ENCODE measurements at regions not wholly inside any gene's neighbourhood (a gene's known extent, or its start where the extent isn't known, plus 50 kb on each side); places are given as distances from the start of the nearest gene placed in this dataset.

DNA sequence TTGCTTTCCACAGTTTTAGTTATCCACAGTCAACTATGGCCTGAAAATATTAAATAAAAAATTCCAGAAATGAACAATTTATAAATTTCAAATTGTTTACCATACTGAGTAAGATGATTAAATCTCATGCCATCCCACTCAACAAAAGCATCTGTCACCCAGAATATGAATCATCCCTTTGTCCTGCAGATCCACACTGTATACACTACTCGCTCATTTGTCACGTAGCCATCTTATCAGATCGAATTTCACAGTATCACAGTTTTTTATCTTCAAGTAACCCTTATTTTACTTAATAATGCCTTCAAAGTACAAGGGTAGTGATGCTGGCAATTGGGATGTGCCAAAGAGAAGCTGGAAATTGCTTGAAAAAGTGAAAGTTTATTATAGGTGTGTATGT lies 291.8 kb upstream of the LRATD1 start:
- FAIRE-seq, result no peak
- intact Hi-C loops (cut with micrococcal nuclease; ENCODE audit: unreplicated experiment), result no loop called here
- H3K4me1 ChIP-seq (ENCODE audit: insufficient read depth, low read length), result no peaks in the 10 kb centered on the region
- H3K9ac ChIP-seq (ENCODE audit: insufficient read depth, low read depth, low read length), result no peak overlapping the region
- no peaks in the 10 kb centered on the region for H3K79me2 ChIP-seq (ENCODE audit: insufficient read depth, low read length)
- in situ Hi-C loops (cut with HindIII; ENCODE audit: extremely low pct_ligation_motif_present, low pct_unique_long_range_greater_than_20kb), result no loop called here
- H3K36me3 ChIP-seq (replicated peaks in 1 of 2; ENCODE audit: control insufficient read depth in 1 of 2, insufficient read depth in 2 of 2, low read length in 2 of 2), result no peaks in the 10 kb centered on the region
- H3K4me3 ChIP-seq (replicated peaks in 1 of 3; ENCODE audit: insufficient read depth in 1 of 3, low read depth in 2 of 3, low read length in 3 of 3), result no peak overlapping the region
- H3K4me2 ChIP-seq (ENCODE audit: low read depth, low read length), result no peak overlapping the region
- CTCF ChIA-PET (ENCODE audit: low intra/inter-chr PET ratio, low total read pairs), result no interaction called here
- ATAC-seq, result no peak
- no peak for TF ChIP-seq ZNF850 (CRISPR knock-in tag; conservative IDR thresholded peaks at IDR 0.05)
- TF ChIP-seq NFRKB (IDR thresholded peaks at IDR 0.05), result no peak
- TF ChIP-seq ZNF282 (IDR thresholded peaks at IDR 0.05; ENCODE audit: partially characterized antibody), result no peak
- no peak for TF ChIP-seq RBM22 (optimal IDR thresholded peaks at IDR 0.05; ENCODE audit: low read length)
- TF ChIP-seq, protein P1, sequence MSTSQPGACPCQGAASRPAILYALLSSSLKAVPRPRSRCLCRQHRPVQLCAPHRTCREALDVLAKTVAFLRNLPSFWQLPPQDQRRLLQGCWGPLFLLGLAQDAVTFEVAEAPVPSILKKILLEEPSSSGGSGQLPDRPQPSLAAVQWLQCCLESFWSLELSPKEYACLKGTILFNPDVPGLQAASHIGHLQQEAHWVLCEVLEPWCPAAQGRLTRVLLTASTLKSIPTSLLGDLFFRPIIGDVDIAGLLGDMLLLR (CRISPR knock-in tag; IDR thresholded peaks at IDR 0.05), result no peak
- TF ChIP-seq ZNF776 (CRISPR knock-in tag; IDR thresholded peaks at IDR 0.05), result no peak
- TF ChIP-seq BHLHE40 (IDR thresholded peaks at IDR 0.05; ENCODE audit: low read length), result no peak
- TF ChIP-seq ZNF879 (CRISPR knock-in tag; IDR thresholded peaks at IDR 0.05), result no peak
- TF ChIP-seq, protein P2, sequence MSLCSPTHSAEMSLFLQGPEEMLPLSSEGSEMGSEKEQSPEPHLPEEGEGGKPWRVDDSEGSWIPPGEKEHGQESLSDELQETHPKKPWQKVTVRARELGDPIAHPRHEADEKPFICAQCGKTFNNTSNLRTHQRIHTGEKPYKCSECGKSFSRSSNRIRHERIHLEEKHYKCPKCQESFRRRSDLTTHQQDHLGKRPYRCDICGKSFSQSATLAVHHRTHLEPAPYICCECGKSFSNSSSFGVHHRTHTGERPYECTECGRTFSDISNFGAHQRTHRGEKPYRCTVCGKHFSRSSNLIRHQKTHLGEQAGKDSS (CRISPR knock-in tag; IDR thresholded peaks at IDR 0.05; ENCODE audit: borderline replicate concordance, low read depth), result no peak
- TF ChIP-seq, protein P3, sequence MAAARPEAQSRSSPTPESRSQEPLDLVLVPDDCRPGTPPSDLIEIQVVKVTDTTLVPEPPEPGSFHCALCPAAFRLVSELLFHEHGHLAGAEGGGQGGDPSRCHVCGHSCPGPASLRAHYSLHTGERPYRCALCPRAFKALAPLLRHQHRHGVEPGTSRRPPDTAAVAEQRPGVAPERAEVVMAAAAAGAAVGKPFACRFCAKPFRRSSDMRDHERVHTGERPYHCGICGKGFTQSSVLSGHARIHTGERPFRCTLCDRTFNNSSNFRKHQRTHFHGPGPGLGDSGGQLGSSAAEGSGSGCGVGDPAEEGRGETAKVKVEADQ (CRISPR knock-in tag; IDR thresholded peaks at IDR 0.05; ENCODE audit: borderline replicate concordance), result no peak
- TF ChIP-seq NFYC (CRISPR knock-in tag; IDR thresholded peaks at IDR 0.05), result no peak
- TF ChIP-seq, protein P4, sequence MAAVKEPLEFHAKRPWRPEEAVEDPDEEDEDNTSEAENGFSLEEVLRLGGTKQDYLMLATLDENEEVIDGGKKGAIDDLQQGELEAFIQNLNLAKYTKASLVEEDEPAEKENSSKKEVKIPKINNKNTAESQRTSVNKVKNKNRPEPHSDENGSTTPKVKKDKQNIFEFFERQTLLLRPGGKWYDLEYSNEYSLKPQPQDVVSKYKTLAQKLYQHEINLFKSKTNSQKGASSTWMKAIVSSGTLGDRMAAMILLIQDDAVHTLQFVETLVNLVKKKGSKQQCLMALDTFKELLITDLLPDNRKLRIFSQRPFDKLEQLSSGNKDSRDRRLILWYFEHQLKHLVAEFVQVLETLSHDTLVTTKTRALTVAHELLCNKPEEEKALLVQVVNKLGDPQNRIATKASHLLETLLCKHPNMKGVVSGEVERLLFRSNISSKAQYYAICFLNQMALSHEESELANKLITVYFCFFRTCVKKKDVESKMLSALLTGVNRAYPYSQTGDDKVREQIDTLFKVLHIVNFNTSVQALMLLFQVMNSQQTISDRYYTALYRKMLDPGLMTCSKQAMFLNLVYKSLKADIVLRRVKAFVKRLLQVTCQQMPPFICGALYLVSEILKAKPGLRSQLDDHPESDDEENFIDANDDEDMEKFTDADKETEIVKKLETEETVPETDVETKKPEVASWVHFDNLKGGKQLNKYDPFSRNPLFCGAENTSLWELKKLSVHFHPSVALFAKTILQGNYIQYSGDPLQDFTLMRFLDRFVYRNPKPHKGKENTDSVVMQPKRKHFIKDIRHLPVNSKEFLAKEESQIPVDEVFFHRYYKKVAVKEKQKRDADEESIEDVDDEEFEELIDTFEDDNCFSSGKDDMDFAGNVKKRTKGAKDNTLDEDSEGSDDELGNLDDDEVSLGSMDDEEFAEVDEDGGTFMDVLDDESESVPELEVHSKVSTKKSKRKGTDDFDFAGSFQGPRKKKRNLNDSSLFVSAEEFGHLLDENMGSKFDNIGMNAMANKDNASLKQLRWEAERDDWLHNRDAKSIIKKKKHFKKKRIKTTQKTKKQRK (IDR thresholded peaks at IDR 0.05; ENCODE audit: low read length), result no peak
- no peaks in the 10 kb centered on the region for H4K20me1 ChIP-seq (ENCODE audit: insufficient read depth, low read length)
- no peaks in the 10 kb centered on the region for H3K27me3 ChIP-seq (ENCODE audit: control insufficient read depth in 1 of 2, insufficient read depth in 2 of 2, low read length in 2 of 2)
- H2AFZ ChIP-seq (ENCODE audit: low read length), result no peak overlapping the region
- no peak for DNase-seq (ENCODE audit: low spot score)
- BruUV-seq (replicated peaks), result no TSS peak
- H3K27ac ChIP-seq (ENCODE audit: extremely low read length, insufficient read depth, low read length), result no peak overlapping the region
- peaks cover 79% of the 10 kb centered on the region for H3K9me3 ChIP-seq (ENCODE audit: low read length)
- POLR2A ChIA-PET, result no interaction called here
- WGBS (ENCODE audit: low lambda C conversion rate), result 11% methylated on average over 3 of the region's 3 CpGs

Data from HepG2 (cell line).